Upper lobe of left lung (tissue), 4 donors: ENCODE measurements at regions not wholly inside any gene's neighbourhood (a gene's known extent, or its start where the extent isn't known, plus 50 kb on each side); places are given as distances from the start of the nearest gene placed in this dataset.
A peak's percentile ranks its signal among the peaks of the same experiment; 100 is the strongest.

Experiments used
- CTCF ChIP-seq, 6 experiments: fragments of 450-650 bp in 4 of 6; fragments of 200-600 bp in 2 of 6; sonication (generic) in 2 of 6; IDR thresholded peaks; one replicate each; pipeline ENCODE4 v1.5.1; 2016 to 2019; ENCODE audit warnings: antibody characterized with exemption in 6 of 6
- EP300 ChIP-seq, 4 donors: sonication (generic); formaldehyde crosslinking; IDR thresholded peaks; one replicate each; pipeline ENCODE4 v1.5.1; 2017; ENCODE audit warnings: antibody characterized with exemption in 4 of 4, control low read depth in 2 of 4
- POLR2A ChIP-seq, 4 donors: fragments of 450-650 bp; IDR thresholded peaks; one replicate each; pipeline ENCODE4 v1.5.1; 2016 to 2017; ENCODE audit warnings: antibody characterized with exemption in 4 of 4, mild to moderate bottlenecking in 2 of 4
- POLR2AphosphoS5 ChIP-seq, 2 donors: sonication (generic); formaldehyde crosslinking; IDR thresholded peaks; one replicate each; pipeline ENCODE4 v1.5.1; 2017; ENCODE audit warnings: antibody characterized with exemption in 2 of 2

GRCh38 chr15:98548139-98548971 is 100.0 kb upstream of the IGF1R start:
- TF ChIP-seq CTCF (IDR thresholded peaks at IDR 0.05) (peak in 3 of 6 experiments; percentile 11 to 27 (median 15)), EP300 (IDR thresholded peaks at IDR 0.05) (peak in 1 of 4 donors; percentile 71), POLR2A (IDR thresholded peaks at IDR 0.05) (peak in 1 of 4 donors; percentile 37), POLR2AphosphoS5 (IDR thresholded peaks at IDR 0.05) (peak; percentile 83 to 92)
